ENCODE measurements at regions not wholly inside any gene's neighbourhood (a gene's known extent, or its start where the extent isn't known, plus 50 kb on each side); places are given as distances from the start of the nearest gene placed in this dataset.

- Mint-ChIP-seq H3K27me3 (no peaks in the 10 kb centered on the region), H3K27ac (no peak overlapping the region), H3K36me3 (no peaks in the 10 kb centered on the region), H3K4me3 (no peak overlapping the region), H3K4me1 (ENCODE audit: unreplicated experiment) (peaks cover 4% of the 10 kb centered on the region), H3K9me3 (no peaks in the 10 kb centered on the region)
- no peak for DNase-seq (ENCODE audit: extremely low spot score, unreplicated experiment)
- TF ChIP-seq, protein P1, sequence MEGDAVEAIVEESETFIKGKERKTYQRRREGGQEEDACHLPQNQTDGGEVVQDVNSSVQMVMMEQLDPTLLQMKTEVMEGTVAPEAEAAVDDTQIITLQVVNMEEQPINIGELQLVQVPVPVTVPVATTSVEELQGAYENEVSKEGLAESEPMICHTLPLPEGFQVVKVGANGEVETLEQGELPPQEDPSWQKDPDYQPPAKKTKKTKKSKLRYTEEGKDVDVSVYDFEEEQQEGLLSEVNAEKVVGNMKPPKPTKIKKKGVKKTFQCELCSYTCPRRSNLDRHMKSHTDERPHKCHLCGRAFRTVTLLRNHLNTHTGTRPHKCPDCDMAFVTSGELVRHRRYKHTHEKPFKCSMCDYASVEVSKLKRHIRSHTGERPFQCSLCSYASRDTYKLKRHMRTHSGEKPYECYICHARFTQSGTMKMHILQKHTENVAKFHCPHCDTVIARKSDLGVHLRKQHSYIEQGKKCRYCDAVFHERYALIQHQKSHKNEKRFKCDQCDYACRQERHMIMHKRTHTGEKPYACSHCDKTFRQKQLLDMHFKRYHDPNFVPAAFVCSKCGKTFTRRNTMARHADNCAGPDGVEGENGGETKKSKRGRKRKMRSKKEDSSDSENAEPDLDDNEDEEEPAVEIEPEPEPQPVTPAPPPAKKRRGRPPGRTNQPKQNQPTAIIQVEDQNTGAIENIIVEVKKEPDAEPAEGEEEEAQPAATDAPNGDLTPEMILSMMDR (conservative IDR thresholded peaks at IDR 0.05): no peak
Observed at GRCh38 chr3:18033581-18034108, 291.2 kb upstream of the TBC1D5 start.

DNA sequence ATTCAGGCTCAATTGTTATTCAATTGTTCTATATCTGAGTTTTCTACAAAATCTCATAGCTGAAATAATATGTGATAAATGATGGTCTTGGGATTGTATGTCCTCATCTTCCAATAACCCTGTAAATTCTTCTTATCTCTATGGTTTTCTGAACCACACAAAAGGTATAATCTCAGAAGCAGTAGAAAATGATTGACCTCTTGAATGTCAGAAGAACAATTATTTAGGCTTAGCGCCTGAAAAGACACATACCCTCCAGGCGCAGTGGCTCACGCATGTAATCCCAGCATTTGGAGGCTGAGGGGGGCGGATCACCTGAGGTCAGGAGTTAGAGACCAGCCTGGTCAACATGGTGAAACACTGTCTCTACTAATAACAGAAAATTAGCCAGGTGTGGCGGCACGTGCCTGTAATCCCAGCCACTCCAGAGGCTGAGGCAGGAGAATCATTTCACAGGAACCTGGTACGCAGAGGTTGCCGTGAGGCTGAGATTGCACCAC lies 288.0 kb upstream of the TBC1D5 start:
- Mint-ChIP-seq H3K27ac (no peak overlapping the region), H3K4me3 (no peak overlapping the region), H3K9me3 (peaks cover 4% of the 10 kb centered on the region), H3K4me1 (ENCODE audit: unreplicated experiment) (no peaks in the 10 kb centered on the region), H3K36me3 (peaks cover 2% of the 10 kb centered on the region), H3K27me3 (no peaks in the 10 kb centered on the region)
- TF ChIP-seq, protein P1 (conservative IDR thresholded peaks at IDR 0.05): no peak
- DNase-seq (ENCODE audit: extremely low spot score, unreplicated experiment): no peak

- Mint-ChIP-seq H3K4me3 (no peak overlapping the region), H3K4me1 (ENCODE audit: unreplicated experiment) (no peaks in the 10 kb centered on the region), H3K9me3 (peaks cover 4% of the 10 kb centered on the region), H3K27ac (no peak overlapping the region), H3K27me3 (no peaks in the 10 kb centered on the region), H3K36me3 (peaks cover 3% of the 10 kb centered on the region)
- TF ChIP-seq, protein P1 (conservative IDR thresholded peaks at IDR 0.05): no peak
- no peak for DNase-seq (ENCODE audit: extremely low spot score, unreplicated experiment)
Observed at GRCh38 chr3:18027161-18027939, 284.9 kb upstream of the TBC1D5 start.

DNA sequence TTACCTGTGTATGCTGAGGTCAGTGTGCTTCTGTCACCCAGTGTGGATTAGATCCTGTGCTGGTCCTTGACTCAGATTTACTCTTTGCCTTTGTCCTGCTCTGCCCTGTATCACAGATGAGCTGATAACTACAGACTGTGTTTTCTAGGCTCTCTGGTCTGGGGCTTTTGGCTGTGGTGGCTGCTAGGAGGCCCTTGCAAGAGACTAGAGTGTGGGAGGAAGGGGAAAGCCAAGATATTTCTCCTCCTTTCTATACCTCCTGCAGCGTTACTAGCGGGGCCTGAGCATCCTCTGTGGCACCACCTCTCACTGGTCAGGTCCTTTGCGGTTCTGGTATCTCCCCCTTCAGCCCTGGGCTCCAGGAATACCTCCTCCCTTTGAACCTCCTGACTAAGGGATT lies 282.3 kb upstream of the TBC1D5 start:
- TF ChIP-seq, protein P1 (conservative IDR thresholded peaks at IDR 0.05): no peak
- H3K4me3 Mint-ChIP-seq: no peak overlapping the region
- H3K9me3 Mint-ChIP-seq: peaks cover 4% of the 10 kb centered on the region
- H3K27ac Mint-ChIP-seq: no peak overlapping the region
- no peaks in the 10 kb centered on the region for H3K27me3 Mint-ChIP-seq
- H3K4me1 Mint-ChIP-seq (ENCODE audit: unreplicated experiment): no peaks in the 10 kb centered on the region
- DNase-seq (ENCODE audit: extremely low spot score, unreplicated experiment): no peak
- peaks cover 3% of the 10 kb centered on the region for H3K36me3 Mint-ChIP-seq

DNA sequence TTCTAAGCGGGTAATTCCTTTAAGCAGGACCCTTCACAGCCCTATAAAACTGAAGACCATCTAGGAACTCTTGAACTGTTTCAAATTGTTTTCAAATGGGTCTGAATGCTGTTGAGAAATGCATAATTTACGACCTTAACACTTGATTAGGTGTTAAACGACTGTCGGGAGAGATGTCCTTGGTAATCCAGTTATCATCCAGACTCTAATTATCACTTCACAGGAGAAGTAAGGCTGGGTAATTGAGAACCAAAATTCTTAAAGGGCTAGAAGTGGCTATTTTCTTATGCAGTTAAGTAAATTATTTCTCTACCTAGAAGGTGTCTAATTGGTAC lies 276.7 kb upstream of the TBC1D5 start:
- TF ChIP-seq, protein P1 (conservative IDR thresholded peaks at IDR 0.05): no peak
- Mint-ChIP-seq H3K4me3 (no peak overlapping the region), H3K36me3 (no peaks in the 10 kb centered on the region), H3K27me3 (peaks cover 3% of the 10 kb centered on the region), H3K27ac (no peak overlapping the region), H3K9me3 (no peaks in the 10 kb centered on the region), H3K4me1 (ENCODE audit: unreplicated experiment) (peaks cover 14% of the 10 kb centered on the region)
- DNase-seq (ENCODE audit: extremely low spot score, unreplicated experiment): no peak
